GM12878 (cell line): ENCODE measurements at regions not wholly inside any gene's neighbourhood (a gene's known extent, or its start where the extent isn't known, plus 50 kb on each side); places are given as distances from the start of the nearest gene placed in this dataset.

Experiments used
- ATAC-seq: fragments of 200-7000 bp; cut with Tn5 transposase; 3 replicates; pipeline ENCODE4 v1.9.1; 2020; ENCODE audit warnings: mild to moderate bottlenecking, moderate library complexity
- BruUV-seq: library from RNA; stranded (reverse); fragments of 400-500 nt; replicated peaks from 2 replicates; lab custom pipeline; 2021; lab: Mats Ljungman, UMichigan
- CTCF ChIA-PET: fragments of 300-600 bp; sonication (Branson Sonifier 250); formaldehyde crosslinking; extraction: SDS; loops from one replicate; lab custom pipeline; 2021; ENCODE audit warnings: inconsistent platforms; lab: Yijun Ruan, JAX
- POLR2A ChIA-PET: fragments of 350-600 bp; formaldehyde crosslinking; extraction: SDS; loops from one replicate; lab custom pipeline; 2021; ENCODE audit warnings: inconsistent platforms; lab: Charles Lee
- RAD21 ChIA-PET: fragments of 300-600 bp; sonication (Branson Sonifier 250); formaldehyde crosslinking; loops from one replicate; lab custom pipeline; 2023; ENCODE audit warnings: antibody characterized with exemption; ENCODE audit not compliant: unreplicated experiment; lab: Charles Lee
- SMC1A ChIA-PET: fragments of 300-600 bp; sonication (Branson Sonifier 250); formaldehyde crosslinking; loops from one replicate; lab custom pipeline; 2023; ENCODE audit not compliant: unreplicated experiment, uncharacterized antibody; lab: Charles Lee
- DNase-seq: peaks from one replicate; pipeline ENCODE4 v3.0.0-alpha.2; 2011; ENCODE audit warnings: low read depth, low spot score
- FAIRE-seq: peaks from 3 replicates; lab custom pipeline; 2011; peaks lifted over from hg19 to GRCh38; lab: Jason Lieb, UNC
- H2AFZ ChIP-seq: 2 replicates; pipeline ENCODE4 v1.6.0; 2011; ENCODE audit warnings: low read depth, low read length, control low read depth; ENCODE audit not compliant: control insufficient read depth
- H3K27ac ChIP-seq: 2 replicates; pipeline ENCODE4 v1.5.1; 2011; ENCODE audit warnings: control low read depth; ENCODE audit not compliant: control insufficient read depth, insufficient read depth
- H3K27me3 ChIP-seq, 2 experiments: replicated peaks in 1 of 2; 2 replicates each; pipeline versions ENCODE4 v1.6.0 to v1.6.1; 2011; ENCODE audit warnings: low read length in 1 of 2; ENCODE audit not compliant: control insufficient read depth in 2 of 2, insufficient read depth in 2 of 2
- H3K36me3 ChIP-seq, 2 experiments: 2 replicates each; pipeline ENCODE4 v1.5.1; 2011; ENCODE audit warnings: low read length in 1 of 2; ENCODE audit not compliant: control insufficient read depth in 2 of 2, insufficient read depth in 2 of 2
- H3K4me1 ChIP-seq: 2 replicates; pipeline ENCODE4 v1.6.1; 2011; ENCODE audit warnings: mild to moderate bottlenecking, low read length, moderate library complexity, mixed read lengths; ENCODE audit not compliant: control insufficient read depth, insufficient read depth
- H3K4me2 ChIP-seq: 2 replicates; pipeline ENCODE4 v1.6.0; 2011; ENCODE audit warnings: control low read depth; ENCODE audit not compliant: control insufficient read depth, insufficient read depth
- H3K4me3 ChIP-seq: fragments of 200-600 bp; sonication (generic); 2 replicates; pipeline ENCODE4 v1.5.1; 2016
- H3K79me2 ChIP-seq: 2 replicates; pipeline ENCODE4 v1.6.0; 2011; ENCODE audit warnings: low read length; ENCODE audit not compliant: control insufficient read depth, insufficient read depth
- H3K9ac ChIP-seq: 2 replicates; pipeline ENCODE4 v1.8.0; 2011; ENCODE audit warnings: low read length, control low read depth, mixed read lengths; ENCODE audit not compliant: control insufficient read depth, insufficient read depth
- H3K9me3 ChIP-seq: replicated peaks from 3 replicates; pipeline ENCODE4 v1.5.1; 2011; ENCODE audit warnings: mild to moderate bottlenecking, low read length; ENCODE audit not compliant: control insufficient read depth, insufficient read depth
- H4K20me1 ChIP-seq: 2 replicates; pipeline ENCODE4 v1.6.0; 2011; ENCODE audit not compliant: control insufficient read depth, insufficient read depth
- CREM ChIP-seq: IDR thresholded peaks from 2 replicates; pipeline ENCODE4 v1.6.1; 2014; ENCODE audit warnings: antibody characterized with exemption, low read depth
- CTCF ChIP-seq, 3 experiments: IDR thresholded peaks in 2 of 3; conservative IDR thresholded peaks in 1 of 3; 2 replicates each; pipeline ENCODE4 v1.5.1; 2011; ENCODE audit warnings: low read depth in 3 of 3, low read length in 3 of 3, mild to moderate bottlenecking in 3 of 3, control low read depth in 2 of 3, moderate library complexity in 2 of 3, inconsistent platforms in 1 of 3, mixed read lengths in 1 of 3; ENCODE audit not compliant: control insufficient read depth in 2 of 3, insufficient read depth in 1 of 3; ENCODE audit errors: extremely low read depth in 1 of 3
- EED ChIP-seq: sonication (generic); IDR thresholded peaks from 2 replicates; pipeline ENCODE4 v1.6.1; 2016; ENCODE audit warnings: antibody characterized with exemption, low read depth
- FOXK2 ChIP-seq: fragments of 450-650 bp; IDR thresholded peaks from 2 replicates; pipeline ENCODE4 v1.6.1; 2017; ENCODE audit warnings: mild to moderate bottlenecking, moderate library complexity
- NBN ChIP-seq: fragments of 450-650 bp; IDR thresholded peaks from 2 replicates; pipeline ENCODE4 v1.6.1; 2016
- PKNOX1 ChIP-seq: fragments of 450-650 bp; IDR thresholded peaks from 2 replicates; pipeline ENCODE4 v1.6.1; 2016; ENCODE audit warnings: mild to moderate bottlenecking
- PRDM15 ChIP-seq: fragments of 450-650 bp; formaldehyde crosslinking; IDR thresholded peaks from 2 replicates; pipeline ENCODE4 v1.4.0; 2020; ENCODE audit warnings: mild to moderate bottlenecking, moderate library complexity
- RB1 ChIP-seq: fragments of 450-650 bp; formaldehyde crosslinking; IDR thresholded peaks from 2 replicates; pipeline ENCODE4 v1.6.1; 2017; ENCODE audit warnings: mild to moderate bottlenecking, borderline replicate concordance
- SIX5 ChIP-seq: IDR thresholded peaks from 2 replicates; pipeline ENCODE4 v1.6.1; 2011; ENCODE audit warnings: mild to moderate bottlenecking, low read depth, low read length, moderate library complexity; ENCODE audit not compliant: severe bottlenecking
- SREBF2 ChIP-seq: IDR thresholded peaks from 2 replicates; pipeline ENCODE4 v1.6.1; 2012; ENCODE audit warnings: mild to moderate bottlenecking, low read length
- SRF ChIP-seq, 2 experiments: IDR thresholded peaks; 2 replicates each; pipeline ENCODE4 v1.6.1; 2011; ENCODE audit warnings: low read depth in 2 of 2, low read length in 2 of 2, mild to moderate bottlenecking in 1 of 2, moderate library complexity in 1 of 2
- TARDBP ChIP-seq: IDR thresholded peaks from 2 replicates; pipeline ENCODE4 v1.6.1; 2016; ENCODE audit warnings: borderline replicate concordance
- YBX1 ChIP-seq: fragments of 450-650 bp; IDR thresholded peaks from 2 replicates; pipeline ENCODE4 v1.6.1; 2016; ENCODE audit warnings: antibody characterized with exemption
- WGBS: methylation state at CpG from one replicate; pipeline ENCODE4 v1.1.6; 2016; ENCODE audit warnings: low lambda C conversion rate; ENCODE audit not compliant: insufficient replicate concordance, insufficient coverage; ENCODE audit errors: missing lambda C conversion rate; 5-methylcytosine and 5-hydroxymethylcytosine counted together
- in situ Hi-C: fragments of 300-500 bp; cut with MboI; formaldehyde crosslinking; loops from 9 replicates; pipeline ENCODE4 v1.14.3; 2018; ENCODE audit warnings: mixed read lengths
- intact Hi-C: fragments of 100-400 bp; cut with micrococcal nuclease; formaldehyde crosslinking; loops from one replicate; pipeline ENCODE4 v1.14.2; 2022; ENCODE audit not compliant: unreplicated experiment

- no peak overlapping the region for H3K27ac ChIP-seq
- BruUV-seq, result no TSS peak
- in situ Hi-C loops, result no loop called here
These were observed 100.3 kb upstream of the APC start for GRCh38 chr5:112637343-112637742.

GRCh38 chr5:112640546-112640945 lies 97.1 kb upstream of the APC start:
- Histone ChIP-seq H3K9me3 (no peaks in the 10 kb centered on the region), H3K4me3 (no peak overlapping the region), H2AFZ (no peak overlapping the region), H3K36me3 (no peaks in the 10 kb centered on the region), H3K4me2 (no peak overlapping the region), H3K27me3 (0 out of 4 replicates have a peak, but pooled peaks cover 0 to 3% of the 10 kb centered on the region in 2 experiments), H4K20me1 (no peaks in the 10 kb centered on the region), H3K79me2 (no peaks in the 10 kb centered on the region), H3K27ac (no peak overlapping the region), H3K4me1 (no peaks in the 10 kb centered on the region), H3K9ac (no peak overlapping the region)
- FAIRE-seq (no peak), ATAC-seq (no peak), DNase-seq (no peak)
- ChIA-PET SMC1A (interaction anchor here (0.7 to 1.3 kb wide), 3 partner anchors 10 to 97 kb away, joined by 3 to 4 read pairs (median 4); partner anchors contain the start of gene APC), POLR2A (no interaction called here), RAD21 (no interaction called here), CTCF (interaction anchor here (1.2 kb wide), 1 partner anchor 10 kb away, joined by 3 read pairs; no protein-coding TSS in a partner anchor)
- intact Hi-C loops, result no loop called here
- in situ Hi-C loops, result no loop called here
- no TSS peak for BruUV-seq
- 0% methylated on average over 1 of the region's 1 CpG for WGBS
- TF ChIP-seq NBN, result no peak
- no peak for TF ChIP-seq TARDBP
- no peak for TF ChIP-seq RB1
- TF ChIP-seq CREM, result no peak
- TF ChIP-seq YBX1, result no peak
- no peak for TF ChIP-seq PKNOX1
- no peak for TF ChIP-seq CTCF (IDR thresholded peaks at IDR 0.05 in 2 of 3, conservative IDR thresholded peaks at IDR 0.05 in 1 of 3; ENCODE audit: control insufficient read depth in 2 of 3, extremely low read depth in 1 of 3, insufficient read depth in 1 of 3, low read depth in 3 of 3, low read length in 3 of 3)
- TF ChIP-seq SREBF2, result no peak
- no peak for TF ChIP-seq EED
- TF ChIP-seq PRDM15, result no peak
- no peak for TF ChIP-seq SRF (IDR thresholded peaks at IDR 0.05; ENCODE audit: low read depth in 2 of 2, low read length in 2 of 2)
- no peak for TF ChIP-seq SIX5

More at GRCh38 chr5:112637343-112637742, 100.3 kb upstream of the APC start:
- RAD21 ChIA-PET, result no interaction called here
- Histone ChIP-seq H3K4me3 (no peak overlapping the region), H3K36me3 (no peaks in the 10 kb centered on the region), H3K79me2 (no peaks in the 10 kb centered on the region), H2AFZ (no peak overlapping the region), H3K9me3 (no peaks in the 10 kb centered on the region; the same call in 1 of the 3 replicates), H4K20me1 (no peaks in the 10 kb centered on the region), H3K27me3 (0 out of 4 replicates have a peak, but pooled peaks cover 0 to 3% of the 10 kb centered on the region in 2 experiments), H3K9ac (no peak overlapping the region), H3K4me2 (no peak overlapping the region), H3K4me1 (no peaks in the 10 kb centered on the region)
- POLR2A ChIA-PET, result no interaction called here
- ATAC-seq (no peak), FAIRE-seq (no peak), DNase-seq (no peak)
- CTCF ChIA-PET, result no interaction called here
- TF ChIP-seq FOXK2, result no peak
- intact Hi-C loops, result no loop called here
- SMC1A ChIA-PET, result no interaction called here
